ENCODE measurements at regions not wholly inside any gene's neighbourhood (a gene's known extent, or its start where the extent isn't known, plus 50 kb on each side); places are given as distances from the start of the nearest gene placed in this dataset.

GRCh38 chr1:217029281-217030157 is 306.3 kb upstream of the ESRRG start:
- DNase-seq = peak; percentile 27

GRCh38 chr1:217027403-217028080 is 304.3 kb upstream of the ESRRG start:
- peak; percentile 89 for DNase-seq

- no peak for DNase-seq
Observed at GRCh38 chr1:217026531-217026930, 303.3 kb upstream of the ESRRG start.

- DNase-seq = no peak
Observed at GRCh38 chr1:217025381-217025780, 302.2 kb upstream of the ESRRG start.

- no peak for DNase-seq
Observed at GRCh38 chr1:217024911-217025310, 301.7 kb upstream of the ESRRG start.

GRCh38 chr1:217021956-217022355 is 298.7 kb upstream of the ESRRG start:
- no peak for DNase-seq

- no peak for DNase-seq
Observed at GRCh38 chr1:217021400-217021799, 298.2 kb upstream of the ESRRG start.

GRCh38 chr1:217019475-217019874 is 296.2 kb upstream of the ESRRG start:
- no peak for DNase-seq

- no peak for DNase-seq
Observed at GRCh38 chr1:217018648-217019047, 295.4 kb upstream of the ESRRG start.

GRCh38 chr1:217017165-217017564 is 293.9 kb upstream of the ESRRG start:
- no peak for DNase-seq

GRCh38 chr1:217014066-217014465 is 290.8 kb upstream of the ESRRG start:
- no peak for DNase-seq

- DNase-seq = no peak
Observed at GRCh38 chr1:217012659-217013058, 289.4 kb upstream of the ESRRG start.

GRCh38 chr1:217011097-217011496 is 287.9 kb upstream of the ESRRG start:
- DNase-seq = no peak

- no peak for DNase-seq
Observed at GRCh38 chr1:217010253-217010652, 287.0 kb upstream of the ESRRG start.

- DNase-seq = no peak
Observed at GRCh38 chr1:217009376-217009775, 286.1 kb upstream of the ESRRG start.

GRCh38 chr1:217004776-217005436 is 281.7 kb upstream of the ESRRG start:
- DNase-seq = no peak

GRCh38 chr1:217003355-217003754 is 280.1 kb upstream of the ESRRG start:
- no peak for DNase-seq

GRCh38 chr1:216997831-216998230 is 274.6 kb upstream of the ESRRG start:
- no peak for DNase-seq

- no peak for DNase-seq
Observed at GRCh38 chr1:216997069-216997468, 273.8 kb upstream of the ESRRG start.

GRCh38 chr1:216984536-216984935 is 261.3 kb upstream of the ESRRG start:
- no peak for DNase-seq

GRCh38 chr1:216983823-216984222 is 260.6 kb upstream of the ESRRG start:
- DNase-seq = no peak

GRCh38 chr1:216961516-216961915 is 238.3 kb upstream of the ESRRG start:
- DNase-seq = no peak

GRCh38 chr1:216960716-216961115 is 237.5 kb upstream of the ESRRG start:
- DNase-seq = no peak

GRCh38 chr1:216958569-216958968 is 235.3 kb upstream of the ESRRG start:
- DNase-seq = no peak
